ENCODE measurements at regions not wholly inside any gene's neighbourhood (a gene's known extent, or its start where the extent isn't known, plus 50 kb on each side); places are given as distances from the start of the nearest gene placed in this dataset.

DNA sequence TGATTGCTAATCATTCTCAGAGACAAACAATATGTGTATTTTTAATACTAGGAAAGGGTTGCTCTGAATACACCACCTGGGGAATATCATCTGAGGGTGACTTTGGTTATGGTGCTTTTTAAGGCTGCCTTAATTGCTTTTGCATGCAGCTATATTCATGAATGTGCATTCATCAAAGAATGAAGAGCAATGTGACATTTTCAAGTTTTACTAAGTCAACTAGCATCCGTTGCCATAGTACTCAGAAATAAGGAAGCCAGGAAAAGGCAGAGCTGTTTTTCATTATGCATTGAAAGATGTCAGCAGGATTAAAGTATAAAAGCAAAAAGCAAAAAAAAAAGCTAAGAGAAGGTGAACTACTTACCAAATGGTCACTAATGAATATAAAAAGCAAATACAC, 67.4 kb upstream of the PCDH18 start:
- no peak for TF ChIP-seq EZH2 (IDR thresholded peaks at IDR 0.05; ENCODE audit: insufficient read depth, poor library complexity, severe bottlenecking)
- no peak for TF ChIP-seq EZH2phosphoT487 (IDR thresholded peaks at IDR 0.05; ENCODE audit: insufficient read depth, low read depth)

Data from GM23248 (cell line).